HG03159 (cell line): ENCODE measurements at regions not wholly inside any gene's neighbourhood (a gene's known extent, or its start where the extent isn't known, plus 50 kb on each side); places are given as distances from the start of the nearest gene placed in this dataset.
A peak's percentile ranks its signal among the peaks of the same experiment; 100 is the strongest.
"Not testable (repeated sequence)": the region's sequence is repeated elsewhere in the genome, so short reads cannot be mapped to it uniquely, and the experiment has no call there.

ENCODE experiments used
- ATAC-seq: cut with Tn5 transposase; IDR thresholded peaks from one replicate; pipeline ENCODE4 v1.9.1; 2021; ENCODE audit warnings: mild to moderate bottlenecking, moderate library complexity; ENCODE audit not compliant: unreplicated experiment

DNA sequence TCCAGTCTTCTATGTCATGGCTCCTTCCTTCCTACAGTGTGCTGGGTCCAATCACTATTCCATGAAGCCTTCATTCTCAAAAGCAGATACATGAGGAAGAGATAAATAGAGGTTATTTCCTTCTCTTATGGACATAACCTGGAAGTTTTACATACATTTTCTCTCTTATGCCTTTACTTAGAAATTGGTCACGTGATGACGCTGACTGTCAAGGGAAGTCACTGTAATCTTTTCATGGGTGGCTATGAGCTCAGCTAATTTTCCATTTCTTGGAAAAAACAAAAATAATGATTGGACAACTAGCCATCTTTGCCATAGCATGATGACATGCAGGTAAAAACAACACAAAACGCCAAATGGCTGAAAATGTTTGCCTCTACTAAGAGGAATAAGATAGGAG lies 151.6 kb upstream of the PRSS16 start:
- no peak for ATAC-seq

DNA sequence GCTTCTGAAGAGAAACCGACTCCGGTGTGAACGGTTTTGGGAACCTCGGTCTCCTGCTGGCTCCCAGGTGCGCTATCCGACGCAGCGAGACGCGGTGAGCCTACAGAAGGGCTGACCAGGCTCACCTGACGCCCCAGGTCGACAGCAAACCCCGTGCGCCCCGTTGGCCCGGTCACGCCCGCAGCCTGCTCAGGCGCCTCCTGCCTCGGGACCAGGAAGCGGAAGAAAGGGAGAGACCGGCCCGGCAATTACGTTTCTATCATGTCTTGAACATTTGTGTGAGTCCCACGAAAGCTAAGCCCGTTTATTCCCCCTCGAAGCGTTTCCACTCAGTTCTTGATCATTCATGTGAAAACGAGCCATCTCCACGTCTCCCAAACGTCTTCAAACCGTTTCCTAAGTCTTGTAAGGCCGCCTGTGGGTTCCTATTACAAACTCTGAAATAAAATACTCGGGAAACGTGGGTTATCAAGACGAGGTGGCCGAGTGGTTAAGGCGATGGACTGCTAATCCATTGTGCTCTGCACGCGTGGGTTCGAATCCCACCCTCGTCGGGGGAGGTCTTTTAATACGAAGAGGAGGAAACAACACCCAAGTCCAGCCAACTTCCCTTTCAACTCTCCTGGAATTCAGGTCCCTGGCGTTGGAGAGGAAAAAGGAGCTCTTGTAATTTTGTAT lies 150.5 kb upstream of the PRSS16 start:
- ATAC-seq: no peak

DNA sequence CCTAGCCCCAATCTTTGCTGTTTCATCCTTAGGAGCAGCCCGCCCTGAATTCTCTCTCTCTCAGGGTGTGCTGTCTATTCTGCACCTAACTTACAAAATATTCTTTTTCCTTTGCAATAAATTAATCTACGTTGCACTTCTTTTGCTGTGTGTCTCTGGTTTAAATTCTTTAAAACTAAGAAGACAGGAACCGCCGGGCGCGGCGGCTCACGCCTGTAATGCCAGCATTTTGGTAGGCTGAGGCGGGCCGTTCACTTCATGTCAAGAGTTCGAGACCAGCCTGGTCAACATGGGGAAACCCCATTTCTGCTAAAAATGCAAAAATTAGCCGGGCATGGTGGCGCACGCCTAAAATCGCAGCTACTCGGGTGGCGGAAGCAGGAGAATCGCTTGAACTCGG lies 148.5 kb upstream of the PRSS16 start:
- ATAC-seq: no peak

- no peak for ATAC-seq
Measured at GRCh38 chr6:27100921-27101320, 146.6 kb upstream of the PRSS16 start.

DNA sequence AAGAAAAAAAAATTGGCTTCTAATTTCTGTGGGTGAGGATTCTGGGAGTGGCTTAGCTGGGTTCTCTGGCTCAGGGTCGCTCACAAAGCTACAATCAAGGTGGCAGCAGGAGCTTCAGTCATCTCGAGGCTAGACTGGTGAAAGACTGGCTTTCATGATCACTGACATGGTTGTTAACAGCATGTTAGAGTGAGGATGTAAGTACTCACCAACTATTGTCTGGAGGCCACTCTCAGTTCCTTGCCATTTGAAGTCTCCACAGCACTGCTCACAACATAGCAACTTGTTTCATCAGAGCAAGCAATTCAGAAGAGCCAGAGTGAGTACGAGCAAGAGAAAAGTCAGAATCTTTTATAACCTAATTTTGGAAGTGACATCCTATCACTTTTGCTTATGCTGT lies 145.7 kb upstream of the PRSS16 start:
- no peak for ATAC-seq

DNA sequence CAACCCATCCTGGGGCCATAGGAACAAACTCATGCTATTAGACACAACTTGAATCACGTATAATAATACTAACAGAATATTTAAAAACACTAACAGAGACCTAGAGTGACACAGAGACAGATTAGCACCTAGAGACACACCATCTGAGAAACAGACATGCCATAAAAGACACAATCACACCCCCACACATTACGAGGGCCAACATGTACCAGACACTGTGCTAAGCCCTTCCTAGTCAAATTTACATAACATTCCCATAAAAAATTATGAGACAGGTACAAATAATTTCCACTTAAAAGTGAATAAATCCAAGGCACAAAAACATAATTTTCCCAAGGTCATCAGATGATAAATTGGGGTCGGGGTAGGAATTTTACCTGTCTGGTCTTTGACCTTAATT lies 141.1 kb upstream of the PRSS16 start:
- no peak for ATAC-seq

DNA sequence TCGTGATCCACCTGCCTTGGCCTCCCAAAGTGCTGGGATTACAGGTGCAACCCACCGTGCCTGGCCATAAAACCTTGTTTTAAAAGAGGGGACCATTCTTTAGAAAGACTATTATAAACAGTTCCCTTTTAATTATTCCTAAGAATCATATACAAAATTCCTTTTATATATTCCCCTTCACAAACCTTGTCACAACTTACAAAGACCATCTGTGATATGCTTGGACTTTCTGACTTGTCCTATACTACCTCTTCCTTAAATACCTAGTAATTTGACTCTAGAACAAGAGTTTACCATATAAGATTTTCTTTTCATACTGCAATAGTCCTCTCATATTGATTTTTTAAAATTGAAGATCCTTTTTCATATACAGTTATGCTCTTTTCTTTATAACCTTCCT lies 135.8 kb upstream of the PRSS16 start:
- no peak for ATAC-seq

DNA sequence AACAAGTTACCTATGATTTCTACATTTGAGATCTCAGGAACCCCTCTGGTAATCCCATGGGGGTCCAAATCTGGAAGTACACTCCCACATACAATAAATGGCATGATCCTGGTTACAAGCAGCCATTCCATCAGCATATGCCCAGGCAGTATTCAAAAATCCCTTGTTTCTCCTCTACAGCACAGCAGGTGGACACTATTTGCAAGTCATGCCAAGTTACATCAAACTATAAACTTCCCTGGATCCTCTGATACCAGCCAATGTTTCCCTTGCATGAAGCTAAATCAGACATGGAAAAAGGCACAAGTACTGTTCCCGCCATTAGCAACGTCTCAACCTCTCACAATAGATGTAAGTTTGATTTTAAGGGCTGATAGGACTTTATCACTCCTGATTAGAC lies 134.5 kb upstream of the PRSS16 start:
- no peak for ATAC-seq

DNA sequence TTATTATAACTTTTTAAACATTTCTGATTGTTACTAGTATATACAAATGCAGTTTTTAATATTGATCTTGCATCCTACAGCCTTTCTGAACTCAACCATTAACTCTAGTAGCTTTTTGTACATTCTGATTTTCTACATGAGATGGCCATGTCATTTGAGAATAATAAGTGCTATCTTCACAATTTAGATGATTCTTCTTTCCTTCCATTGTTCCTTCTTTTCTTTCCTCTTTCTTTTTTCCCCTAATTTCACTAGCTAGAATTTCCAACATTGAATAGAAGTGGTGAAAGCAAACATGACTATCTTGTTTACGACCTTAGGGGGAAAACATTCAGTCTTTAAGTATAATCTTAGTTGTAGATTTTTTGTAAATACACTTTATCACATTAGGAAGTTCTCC lies 128.2 kb upstream of the PRSS16 start:
- ATAC-seq: no peak

GRCh38 chr6:27119761-27120160 lies 127.7 kb upstream of the PRSS16 start:
- ATAC-seq: no peak

DNA sequence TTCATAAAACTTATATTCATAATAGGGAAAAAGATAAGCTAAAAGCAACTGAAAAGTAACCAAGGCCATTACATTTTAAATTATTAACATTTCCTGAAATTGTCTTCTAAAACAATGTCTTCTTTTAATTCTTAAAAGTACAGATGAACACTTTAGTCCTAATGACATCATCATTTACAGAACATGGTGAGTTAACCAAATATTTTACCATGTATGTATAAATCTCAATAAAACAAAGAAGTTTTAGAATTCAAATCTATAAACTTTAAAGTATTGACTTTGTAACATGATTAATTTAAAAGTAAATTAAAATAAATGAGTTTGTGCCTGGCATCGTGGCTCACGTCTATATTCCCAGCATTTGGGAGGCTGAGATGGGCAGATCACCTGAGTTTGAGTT lies 125.9 kb upstream of the PRSS16 start:
- ATAC-seq: no peak

GRCh38 chr6:27124252-27124657 lies 123.2 kb upstream of the PRSS16 start:
- no peak for ATAC-seq

GRCh38 chr6:27126046-27126814 lies 121.3 kb upstream of the PRSS16 start:
- ATAC-seq: no peak

DNA sequence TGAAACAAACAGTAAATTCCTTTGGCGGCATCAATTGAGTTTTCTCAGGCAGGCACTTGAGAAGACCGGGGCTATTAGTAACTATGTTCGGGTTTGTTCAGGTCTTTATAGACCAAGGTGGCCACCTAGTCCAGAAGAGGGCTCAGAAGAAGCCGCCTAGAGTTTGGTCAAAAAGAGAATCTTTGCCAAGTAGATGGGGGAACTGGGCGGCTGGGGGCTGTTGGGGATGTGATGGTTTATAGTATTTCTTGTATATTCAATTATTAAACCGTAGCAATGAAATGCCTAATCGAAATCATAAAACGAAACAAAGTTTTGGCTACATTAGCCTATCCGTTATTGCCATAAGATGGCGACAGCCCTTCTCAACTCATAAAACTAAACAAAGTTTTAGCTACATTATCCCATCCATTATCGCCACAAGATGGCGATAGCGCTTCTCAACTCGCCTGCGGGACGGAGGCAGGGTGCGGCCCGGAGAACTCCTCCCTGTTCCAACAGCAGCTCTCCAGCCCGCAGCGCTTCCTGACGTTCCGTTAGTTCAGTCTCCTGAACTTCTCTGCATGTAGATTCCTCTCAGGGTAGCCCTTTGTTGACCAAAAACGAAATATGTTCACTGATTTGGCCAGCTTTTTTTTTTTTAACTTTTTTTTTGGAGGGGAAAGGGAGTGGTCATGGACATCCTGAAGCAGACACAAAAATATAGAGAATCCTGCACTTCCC lies 120.5 kb upstream of the PRSS16 start:
- no peak for ATAC-seq

- ATAC-seq: not testable (repeated sequence)
Measured at GRCh38 chr6:27127874-27128273, 119.6 kb upstream of the PRSS16 start.

GRCh38 chr6:27128311-27129094 lies 119.0 kb upstream of the PRSS16 start:
- ATAC-seq: no peak

- no peak for ATAC-seq
Measured at GRCh38 chr6:27129095-27129815, 118.2 kb upstream of the PRSS16 start.

- ATAC-seq: no peak
Measured at GRCh38 chr6:27129917-27130316, 117.6 kb upstream of the PRSS16 start.

DNA sequence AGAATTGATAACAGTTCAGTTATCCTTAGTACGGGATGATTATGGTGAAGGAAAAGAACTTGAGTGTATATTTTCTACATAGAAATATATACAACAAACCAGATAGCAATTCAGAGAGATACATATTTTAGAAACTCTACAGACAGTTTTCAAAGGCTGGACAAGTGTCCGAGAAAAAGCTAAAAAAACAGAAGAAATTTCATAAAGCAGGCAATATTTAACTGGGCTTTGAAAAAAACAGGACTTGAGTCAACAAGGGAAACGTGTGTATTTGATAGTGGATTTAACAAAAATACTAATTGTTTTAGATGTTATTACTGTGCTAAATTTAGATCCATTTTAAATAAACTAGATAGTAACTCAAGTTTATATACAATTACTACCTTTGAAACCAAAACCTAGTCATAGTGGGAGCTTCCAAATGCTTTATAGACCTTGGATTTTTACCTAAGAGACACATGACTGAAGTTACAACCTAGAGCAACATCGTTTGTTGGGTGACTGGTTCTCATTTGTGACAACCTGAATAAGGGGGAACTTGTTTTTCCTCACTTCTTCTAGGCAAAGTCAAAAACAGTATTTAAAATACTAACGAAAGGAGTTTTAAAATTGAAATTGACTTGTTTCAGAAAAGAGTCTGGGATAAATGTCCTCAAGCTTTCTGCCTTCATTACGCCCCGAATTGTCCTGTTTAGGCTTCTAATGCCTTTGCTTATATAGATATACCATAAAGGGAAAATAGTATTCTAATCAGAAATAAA lies 116.7 kb upstream of the PRSS16 start:
- ATAC-seq: no peak

DNA sequence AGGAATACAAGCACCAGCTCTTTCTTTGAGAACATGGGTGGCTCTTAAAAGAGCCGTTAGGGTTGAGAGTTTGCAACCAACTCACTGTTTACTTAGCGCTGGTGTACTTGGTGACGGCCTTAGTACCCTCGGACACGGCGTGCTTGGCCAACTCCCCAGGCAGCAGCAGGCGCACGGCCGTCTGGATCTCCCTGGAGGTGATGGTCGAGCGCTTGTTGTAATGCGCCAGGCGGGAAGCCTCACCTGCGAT lies 115.3 kb upstream of the PRSS16 start:
- peak; percentile 17 for ATAC-seq
